ENCODE measurements at regions not wholly inside any gene's neighbourhood (a gene's known extent, or its start where the extent isn't known, plus 50 kb on each side); places are given as distances from the start of the nearest gene placed in this dataset.

GRCh38 chr15:97087006-97087741 lies 756.7 kb downstream of the NR2F2 start:
- DNase-seq (ENCODE audit: low read depth): peak; percentile 41

GRCh38 chr15:97091093-97091492 lies 760.6 kb downstream of the NR2F2 start:
- DNase-seq (ENCODE audit: low read depth): no peak

GRCh38 chr15:97092656-97093055 lies 762.2 kb downstream of the NR2F2 start:
- DNase-seq (ENCODE audit: low read depth): no peak

GRCh38 chr15:97096303-97096835 lies 765.9 kb downstream of the NR2F2 start:
- no peak for DNase-seq (ENCODE audit: low read depth)

GRCh38 chr15:97099040-97099439 lies 768.5 kb downstream of the NR2F2 start:
- DNase-seq (ENCODE audit: low read depth): no peak

- no peak for DNase-seq (ENCODE audit: low read depth)
These were observed 771.1 kb downstream of the NR2F2 start for GRCh38 chr15:97101572-97101971.

GRCh38 chr15:97114900-97115760 lies 784.6 kb downstream of the NR2F2 start:
- no peak for DNase-seq (ENCODE audit: low read depth)

- no peak for DNase-seq (ENCODE audit: low read depth)
These were observed 785.2 kb downstream of the NR2F2 start for GRCh38 chr15:97115761-97116070.

GRCh38 chr15:97124790-97125189 lies 794.3 kb downstream of the NR2F2 start:
- DNase-seq (ENCODE audit: low read depth): no peak

- DNase-seq (ENCODE audit: low read depth): peak; percentile 75
These were observed 796.2 kb downstream of the NR2F2 start for GRCh38 chr15:97126553-97127233.

GRCh38 chr15:97129674-97130073 lies 799.2 kb downstream of the NR2F2 start:
- DNase-seq (ENCODE audit: low read depth): no peak

- DNase-seq (ENCODE audit: low read depth): no peak
These were observed 809.7 kb downstream of the NR2F2 start for GRCh38 chr15:97140216-97140615.

- peak; percentile 11 for DNase-seq (ENCODE audit: low read depth)
These were observed 810.9 kb downstream of the NR2F2 start for GRCh38 chr15:97141360-97141759.

GRCh38 chr15:97141871-97142270 lies 811.4 kb downstream of the NR2F2 start:
- no peak for DNase-seq (ENCODE audit: low read depth)

- DNase-seq (ENCODE audit: low read depth): no peak
These were observed 813.3 kb downstream of the NR2F2 start for GRCh38 chr15:97143592-97144376.

- no peak for DNase-seq (ENCODE audit: low read depth)
These were observed 813.8 kb downstream of the NR2F2 start for GRCh38 chr15:97144377-97144711.

- no peak for DNase-seq (ENCODE audit: low read depth)
These were observed 813.3 kb upstream of the ARRDC4 start for GRCh38 chr15:97146929-97147870.

- DNase-seq (ENCODE audit: low read depth): no peak
These were observed 807.0 kb upstream of the ARRDC4 start for GRCh38 chr15:97153356-97153965.

- DNase-seq (ENCODE audit: low read depth): peak; percentile 9
These were observed 803.7 kb upstream of the ARRDC4 start for GRCh38 chr15:97156739-97157265.
